ENCODE measurements at regions not wholly inside any gene's neighbourhood (a gene's known extent, or its start where the extent isn't known, plus 50 kb on each side); places are given as distances from the start of the nearest gene placed in this dataset.

- TF ChIP-seq POLR2A (IDR thresholded peaks at IDR 0.05): no peak
- no peak for TF ChIP-seq CTCF (IDR thresholded peaks at IDR 0.05)
These were observed 90.4 kb upstream of the PEG3 start for GRCh38 chr19:56930647-56931535.
